Smooth muscle cell (in vitro differentiated cells): ENCODE measurements at regions not wholly inside any gene's neighbourhood (a gene's known extent, or its start where the extent isn't known, plus 50 kb on each side); places are given as distances from the start of the nearest gene placed in this dataset.

Source experiments
- DNase-seq: peaks from one replicate; lab custom pipeline; 2025; ENCODE audit not compliant: unreplicated experiment; lab: John Stamatoyannopoulos, UW
- H2AFZ ChIP-seq: fragments of 200-600 bp; sonication (generic); 2 replicates; pipeline ENCODE4 v1.6.0; 2016; ENCODE audit warnings: antibody characterized with exemption, low read depth, mild to moderate bottlenecking
- H3F3A ChIP-seq: fragments of 200-600 bp; sonication (generic); 2 replicates; pipeline ENCODE4 v1.6.0; 2017; ENCODE audit warnings: antibody characterized with exemption, low read depth
- H3K27ac ChIP-seq: fragments of 200-600 bp; sonication (generic); 2 replicates; pipeline ENCODE4 v1.5.1; 2016; ENCODE audit warnings: low read depth, mild to moderate bottlenecking
- H3K27me3 ChIP-seq: fragments of 200-600 bp; sonication (generic); 2 replicates; pipeline ENCODE4 v1.6.1; 2016; ENCODE audit warnings: low read depth, mild to moderate bottlenecking
- H3K36me3 ChIP-seq: fragments of 200-600 bp; sonication (generic); 2 replicates; pipeline ENCODE4 v1.5.1; 2016; ENCODE audit warnings: low read depth
- H3K4me1 ChIP-seq: fragments of 200-600 bp; sonication (generic); 2 replicates; pipeline ENCODE4 v1.5.1; 2016; ENCODE audit warnings: low read depth
- H3K4me2 ChIP-seq: fragments of 200-600 bp; sonication (generic); 2 replicates; pipeline ENCODE4 v1.6.0; 2016; ENCODE audit warnings: mild to moderate bottlenecking
- H3K4me3 ChIP-seq: fragments of 200-600 bp; sonication (generic); 2 replicates; pipeline ENCODE4 v1.5.1; 2016; ENCODE audit warnings: mild to moderate bottlenecking
- H3K79me2 ChIP-seq: fragments of 200-600 bp; sonication (generic); 2 replicates; pipeline ENCODE4 v1.6.0; 2016; ENCODE audit warnings: low read depth, mild to moderate bottlenecking
- H3K9ac ChIP-seq: fragments of 200-600 bp; sonication (generic); 2 replicates; pipeline ENCODE4 v1.6.0; 2016; ENCODE audit warnings: low read depth
- H3K9me3 ChIP-seq: fragments of 200-600 bp; sonication (generic); replicated peaks from 2 replicates; pipeline ENCODE4 v1.5.1; 2016; ENCODE audit warnings: low read depth
- H4K20me1 ChIP-seq: fragments of 200-600 bp; sonication (generic); 2 replicates; pipeline ENCODE4 v1.6.0; 2016; ENCODE audit warnings: low read depth
- WGBS: methylation state at CpG from one replicate; pipeline ENCODE4 v1.1.7; 2016; ENCODE audit warnings: low lambda C conversion rate; 5-methylcytosine and 5-hydroxymethylcytosine counted together
- TF ChIP-seq, protein P1 (sequence below): fragments of 200-600 bp; sonication (generic); IDR thresholded peaks from 2 replicates; pipeline ENCODE4 v1.5.1; 2017; ENCODE audit warnings: borderline replicate concordance, mild to moderate bottlenecking, antibody characterized with exemption; ENCODE audit not compliant: insufficient read depth, poor library complexity, severe bottlenecking

DNA sequence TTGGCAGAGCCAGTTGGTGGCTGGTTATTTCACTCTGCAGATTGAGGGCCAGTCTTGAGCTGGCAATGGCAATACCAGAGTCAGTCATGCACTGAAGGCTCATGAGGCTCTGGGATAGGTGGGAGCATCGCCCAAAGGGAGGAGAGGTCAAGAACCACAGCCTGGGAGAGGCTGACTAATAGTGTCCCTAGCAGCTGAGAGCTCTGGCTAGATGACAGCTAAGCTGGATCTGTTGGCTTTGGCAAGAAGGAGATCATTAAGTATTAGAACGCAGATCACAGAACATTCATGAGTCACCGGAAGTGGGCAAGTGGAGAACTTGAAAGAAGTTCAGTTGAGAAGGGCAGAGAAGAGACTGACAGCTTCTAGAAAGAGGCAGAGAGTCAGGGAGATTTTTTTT lies 521.1 kb downstream of the NR2F2 start:
- TF ChIP-seq, protein P1, sequence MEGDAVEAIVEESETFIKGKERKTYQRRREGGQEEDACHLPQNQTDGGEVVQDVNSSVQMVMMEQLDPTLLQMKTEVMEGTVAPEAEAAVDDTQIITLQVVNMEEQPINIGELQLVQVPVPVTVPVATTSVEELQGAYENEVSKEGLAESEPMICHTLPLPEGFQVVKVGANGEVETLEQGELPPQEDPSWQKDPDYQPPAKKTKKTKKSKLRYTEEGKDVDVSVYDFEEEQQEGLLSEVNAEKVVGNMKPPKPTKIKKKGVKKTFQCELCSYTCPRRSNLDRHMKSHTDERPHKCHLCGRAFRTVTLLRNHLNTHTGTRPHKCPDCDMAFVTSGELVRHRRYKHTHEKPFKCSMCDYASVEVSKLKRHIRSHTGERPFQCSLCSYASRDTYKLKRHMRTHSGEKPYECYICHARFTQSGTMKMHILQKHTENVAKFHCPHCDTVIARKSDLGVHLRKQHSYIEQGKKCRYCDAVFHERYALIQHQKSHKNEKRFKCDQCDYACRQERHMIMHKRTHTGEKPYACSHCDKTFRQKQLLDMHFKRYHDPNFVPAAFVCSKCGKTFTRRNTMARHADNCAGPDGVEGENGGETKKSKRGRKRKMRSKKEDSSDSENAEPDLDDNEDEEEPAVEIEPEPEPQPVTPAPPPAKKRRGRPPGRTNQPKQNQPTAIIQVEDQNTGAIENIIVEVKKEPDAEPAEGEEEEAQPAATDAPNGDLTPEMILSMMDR: no peak
- no peak overlapping the region for H3K9ac ChIP-seq

DNA sequence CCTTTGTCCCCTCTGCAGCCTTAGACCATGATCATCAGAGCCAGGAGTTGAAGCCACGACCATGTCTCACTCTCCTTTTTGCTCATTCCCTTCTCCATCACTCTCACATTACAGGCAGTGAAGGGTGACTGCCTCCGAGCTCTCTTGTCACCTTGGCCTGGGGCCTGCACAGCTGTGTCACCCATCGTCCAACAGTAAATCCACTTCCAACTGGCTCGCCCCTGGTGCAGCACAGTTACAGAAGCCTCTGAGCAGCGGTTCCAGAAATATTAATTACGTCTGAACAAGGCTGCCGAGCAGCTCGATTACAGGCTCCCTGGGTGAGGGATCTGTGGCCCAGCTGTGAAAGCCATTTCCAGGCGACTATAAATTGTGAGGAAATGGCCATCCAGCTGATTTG lies 528.2 kb downstream of the NR2F2 start:
- Histone ChIP-seq H3K4me3 (no peak overlapping the region), H3K79me2 (no peaks in the 10 kb centered on the region), H3K4me1 (no peaks in the 10 kb centered on the region), H3K9ac (no peak overlapping the region), H4K20me1 (no peaks in the 10 kb centered on the region), H2AFZ (no peak overlapping the region), H3K27me3 (no peaks in the 10 kb centered on the region), H3F3A (no peaks in the 10 kb centered on the region), H3K9me3 (no peaks in the 10 kb centered on the region), H3K27ac (no peak overlapping the region), H3K36me3 (no peaks in the 10 kb centered on the region), H3K4me2 (no peak overlapping the region)
- TF ChIP-seq, protein P1: no peak
- WGBS: 91% methylated on average over 9 of the region's 9 CpGs
- no peak for DNase-seq

More for the DNA sequence above, 521.1 kb downstream of the NR2F2 start:
- Histone ChIP-seq H4K20me1 (no peaks in the 10 kb centered on the region), H3K27ac (no peak overlapping the region), H3K4me2 (no peak overlapping the region), H2AFZ (no peak overlapping the region), H3K79me2 (no peaks in the 10 kb centered on the region), H3K36me3 (no peaks in the 10 kb centered on the region), H3K4me3 (no peak overlapping the region), H3K27me3 (no peaks in the 10 kb centered on the region), H3K9me3 (no peaks in the 10 kb centered on the region), H3F3A (no peaks in the 10 kb centered on the region), H3K4me1 (no peaks in the 10 kb centered on the region)
- 75% methylated on average over 3 of the region's 3 CpGs for WGBS
- no peak for DNase-seq

DNA sequence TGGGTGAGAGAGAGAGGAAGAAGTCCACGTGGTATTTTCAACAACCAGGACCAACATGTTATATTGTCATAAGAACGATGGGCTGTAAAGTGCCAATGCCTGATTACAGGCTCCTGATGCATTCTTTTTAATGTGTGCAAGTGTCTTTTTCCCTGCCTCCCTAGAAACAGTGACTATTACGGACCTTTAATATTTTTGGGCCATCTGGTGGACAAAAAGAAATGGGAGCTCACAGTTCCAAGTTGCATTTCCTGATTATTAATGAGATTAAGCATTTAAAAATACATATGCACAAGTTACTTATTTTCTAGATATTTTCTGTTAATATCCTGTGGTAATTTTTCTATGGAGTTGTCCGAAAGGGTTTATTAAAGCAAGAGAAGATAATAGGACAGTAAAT lies 530.2 kb downstream of the NR2F2 start:
- Histone ChIP-seq H3K27ac (no peak overlapping the region), H3K9me3 (no peaks in the 10 kb centered on the region), H4K20me1 (no peaks in the 10 kb centered on the region), H3K36me3 (no peaks in the 10 kb centered on the region), H3K79me2 (no peaks in the 10 kb centered on the region), H3K27me3 (no peaks in the 10 kb centered on the region), H3F3A (no peaks in the 10 kb centered on the region), H3K4me3 (no peak overlapping the region), H2AFZ (no peak overlapping the region), H3K4me2 (no peak overlapping the region), H3K9ac (no peak overlapping the region), H3K4me1 (no peaks in the 10 kb centered on the region)
- TF ChIP-seq, protein P1: no peak
- 79% methylated on average over 4 of the region's 4 CpGs for WGBS
- no peak for DNase-seq

DNA sequence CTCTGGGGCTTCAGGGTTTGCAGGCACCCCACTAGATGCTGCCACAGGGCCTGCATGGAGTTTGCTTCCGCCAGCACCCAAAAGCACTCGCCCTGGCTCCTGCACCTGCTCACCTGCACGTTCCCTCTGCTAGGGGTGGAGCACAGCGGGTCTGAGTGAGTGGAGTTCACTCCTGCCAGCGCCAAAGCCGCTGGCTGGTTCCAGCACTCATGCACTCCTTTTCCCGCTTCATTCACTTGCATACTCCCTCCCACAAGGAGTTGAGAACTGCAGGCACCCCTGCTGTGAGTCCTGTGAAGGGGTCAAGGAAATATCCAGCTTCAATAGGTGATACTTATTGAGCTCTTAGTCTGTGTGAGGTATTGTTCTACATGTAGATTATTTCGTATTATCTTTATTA lies 537.5 kb downstream of the NR2F2 start:
- Histone ChIP-seq H3K36me3 (no peaks in the 10 kb centered on the region), H3K27me3 (no peaks in the 10 kb centered on the region), H3K27ac (no peak overlapping the region), H3K4me1 (no peaks in the 10 kb centered on the region), H3K9me3 (no peaks in the 10 kb centered on the region), H3K4me3 (no peak overlapping the region), H2AFZ (no peak overlapping the region), H3K79me2 (no peaks in the 10 kb centered on the region), H3K9ac (no peak overlapping the region), H3F3A (no peaks in the 10 kb centered on the region), H4K20me1 (no peaks in the 10 kb centered on the region), H3K4me2 (no peak overlapping the region)
- TF ChIP-seq, protein P1: no peak
- 68% methylated on average over 8 of the region's 8 CpGs for WGBS
- DNase-seq: no peak
